ENCODE measurements at regions not wholly inside any gene's neighbourhood (a gene's known extent, or its start where the extent isn't known, plus 50 kb on each side); places are given as distances from the start of the nearest gene placed in this dataset.

DNA sequence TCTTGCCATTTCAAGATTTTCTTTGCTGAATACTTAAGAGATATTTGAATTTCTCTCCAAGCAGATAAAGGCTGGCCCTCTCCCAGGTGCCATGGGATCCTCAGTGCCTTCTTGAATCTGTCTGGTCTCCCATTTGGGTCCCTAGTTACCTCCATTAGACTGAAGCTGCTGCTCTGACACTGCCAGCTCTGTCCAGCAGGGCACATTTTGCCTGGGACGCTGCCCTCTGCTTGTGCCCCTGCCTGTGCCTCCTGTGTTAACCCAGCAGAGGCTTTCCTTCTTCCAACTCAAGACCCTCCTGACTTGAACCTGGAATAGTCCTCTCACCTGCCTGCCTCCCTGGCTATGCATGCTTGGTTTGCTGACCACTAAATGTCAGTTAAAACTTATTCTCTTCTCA, 406.3 kb downstream of the BUD13 start:
- TF ChIP-seq, protein P1, sequence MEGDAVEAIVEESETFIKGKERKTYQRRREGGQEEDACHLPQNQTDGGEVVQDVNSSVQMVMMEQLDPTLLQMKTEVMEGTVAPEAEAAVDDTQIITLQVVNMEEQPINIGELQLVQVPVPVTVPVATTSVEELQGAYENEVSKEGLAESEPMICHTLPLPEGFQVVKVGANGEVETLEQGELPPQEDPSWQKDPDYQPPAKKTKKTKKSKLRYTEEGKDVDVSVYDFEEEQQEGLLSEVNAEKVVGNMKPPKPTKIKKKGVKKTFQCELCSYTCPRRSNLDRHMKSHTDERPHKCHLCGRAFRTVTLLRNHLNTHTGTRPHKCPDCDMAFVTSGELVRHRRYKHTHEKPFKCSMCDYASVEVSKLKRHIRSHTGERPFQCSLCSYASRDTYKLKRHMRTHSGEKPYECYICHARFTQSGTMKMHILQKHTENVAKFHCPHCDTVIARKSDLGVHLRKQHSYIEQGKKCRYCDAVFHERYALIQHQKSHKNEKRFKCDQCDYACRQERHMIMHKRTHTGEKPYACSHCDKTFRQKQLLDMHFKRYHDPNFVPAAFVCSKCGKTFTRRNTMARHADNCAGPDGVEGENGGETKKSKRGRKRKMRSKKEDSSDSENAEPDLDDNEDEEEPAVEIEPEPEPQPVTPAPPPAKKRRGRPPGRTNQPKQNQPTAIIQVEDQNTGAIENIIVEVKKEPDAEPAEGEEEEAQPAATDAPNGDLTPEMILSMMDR (IDR thresholded peaks at IDR 0.05): no peak
- TF ChIP-seq EP300 (IDR thresholded peaks at IDR 0.05) (no peak), POLR2A (IDR thresholded peaks at IDR 0.05) (no peak)
